ENCODE measurements at regions not wholly inside any gene's neighbourhood (a gene's known extent, or its start where the extent isn't known, plus 50 kb on each side); places are given as distances from the start of the nearest gene placed in this dataset.

DNA sequence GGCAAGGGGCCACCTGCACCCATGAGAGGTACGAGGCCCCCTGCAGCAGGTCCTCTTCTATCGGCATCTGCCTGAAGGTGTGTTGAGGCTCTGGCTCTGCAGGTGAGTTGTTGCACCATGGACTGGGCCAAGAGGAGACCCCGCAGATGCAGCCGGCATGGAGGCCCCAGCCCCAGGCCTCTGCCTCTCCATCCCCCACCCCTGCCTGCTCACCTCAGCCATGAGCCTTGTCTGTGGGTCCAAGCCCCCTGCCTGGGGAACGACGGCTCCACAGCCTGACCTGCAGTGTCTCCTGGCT lies 1386.2 kb downstream of the BRD1 start:
- TF ChIP-seq POLR2AphosphoS5 (IDR thresholded peaks at IDR 0.05; ENCODE audit: low read depth) (no peak), SPI1 (IDR thresholded peaks at IDR 0.05; ENCODE audit: borderline replicate concordance, low read depth) (no peak), CTCF (IDR thresholded peaks at IDR 0.05; ENCODE audit: insufficient read depth, low read length) (no peak), REST (IDR thresholded peaks at IDR 0.05; ENCODE audit: insufficient replicate concordance, low read depth) (no peak), GABPA (IDR thresholded peaks at IDR 0.05; ENCODE audit: low read depth) (no peak)
- H3K27ac ChIP-seq (replicated peaks) = no peak overlapping the region
- no peak overlapping the region for H3K4me3 ChIP-seq (replicated peaks; ENCODE audit: insufficient read depth, low read length)
- no peak for DNase-seq (ENCODE audit: low read depth in 1 of 2, low spot score in 1 of 2)
- no peaks in the 10 kb centered on the region for H3K27me3 ChIP-seq (ENCODE audit: insufficient read depth, poor library complexity, severe bottlenecking)

DNA sequence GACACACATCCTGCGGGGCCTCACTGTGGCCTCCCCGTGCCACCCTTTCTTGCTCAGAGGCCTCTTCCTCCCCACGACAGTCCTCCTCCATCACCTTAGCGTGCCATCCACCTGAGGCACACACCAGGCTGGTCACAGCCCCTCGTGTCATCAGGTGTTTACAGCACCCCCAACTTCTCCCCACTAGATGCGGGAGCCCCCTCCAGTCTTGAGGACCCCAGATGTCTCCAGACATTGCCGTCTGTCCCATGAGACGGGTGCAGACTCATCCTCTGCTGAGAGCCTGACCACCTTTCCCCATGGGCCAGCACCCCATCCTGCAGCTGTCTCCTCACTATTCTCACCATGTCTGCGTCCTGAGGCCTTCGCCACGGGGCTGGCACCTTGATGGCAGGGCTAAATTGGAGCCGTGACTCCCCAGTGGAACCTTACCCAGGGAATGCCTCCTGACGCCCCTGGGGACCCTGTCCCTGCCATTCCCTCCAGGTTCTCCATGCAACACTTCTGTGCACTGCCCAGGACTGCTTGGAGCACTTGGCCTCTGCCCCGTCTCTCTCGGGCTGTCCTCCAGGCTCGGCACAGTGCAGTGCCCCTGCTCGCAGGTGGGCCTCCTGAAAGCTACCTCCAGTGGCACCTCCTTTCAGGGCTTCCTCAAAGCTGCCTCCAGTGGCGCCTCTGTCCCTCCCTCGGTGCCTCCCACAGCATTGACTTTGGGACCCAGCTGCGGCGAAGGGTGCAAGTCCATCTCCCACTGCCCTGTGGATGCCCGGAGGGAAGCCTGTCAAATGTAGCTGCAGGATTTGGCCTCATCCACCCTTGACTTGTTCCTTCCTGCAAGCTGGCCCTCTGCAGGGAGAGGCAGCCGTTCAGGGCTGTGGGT lies 1386.8 kb downstream of the BRD1 start:
- Histone ChIP-seq H3K27me3 (ENCODE audit: insufficient read depth, poor library complexity, severe bottlenecking) (no peaks in the 10 kb centered on the region), H3K27ac (replicated peaks) (no peak overlapping the region)

More for the DNA sequence above, 1386.8 kb downstream of the BRD1 start:
- DNase-seq (ENCODE audit: low read depth in 1 of 2, low spot score in 1 of 2) = no peak
- TF ChIP-seq GABPA (IDR thresholded peaks at IDR 0.05; ENCODE audit: low read depth) = no peak
- TF ChIP-seq CTCF (IDR thresholded peaks at IDR 0.05; ENCODE audit: insufficient read depth, low read length) = no peak
- TF ChIP-seq POLR2AphosphoS5 (IDR thresholded peaks at IDR 0.05; ENCODE audit: low read depth) = no peak
- TF ChIP-seq REST (IDR thresholded peaks at IDR 0.05; ENCODE audit: insufficient replicate concordance, low read depth) = no peak
- TF ChIP-seq SPI1 (IDR thresholded peaks at IDR 0.05; ENCODE audit: borderline replicate concordance, low read depth) = no peak
- no peak overlapping the region for H3K4me3 ChIP-seq (replicated peaks; ENCODE audit: insufficient read depth, low read length)

Data from HL-60 (cell line).